Lung (tissue), 11 donors: ENCODE measurements at regions not wholly inside any gene's neighbourhood (a gene's known extent, or its start where the extent isn't known, plus 50 kb on each side); places are given as distances from the start of the nearest gene placed in this dataset.

Experiments used
- ATAC-seq: fragments of 200-7000 bp; cut with Tn5 transposase; one replicate; pipeline ENCODE4 v1.9.1; 2020; ENCODE audit warnings: moderate number of reproducible peaks; ENCODE audit not compliant: insufficient read depth, low FRiP score
- DNase-seq, 3 donors: peaks; one replicate each; pipeline ENCODE4 v3.0.0-alpha.2; 2013 to 2017
- H3K27ac ChIP-seq, 2 donors: one replicate each; pipeline ENCODE4 v1.5.1; 2013; ENCODE audit warnings: mild to moderate bottlenecking in 2 of 2, moderate library complexity in 2 of 2, control low read depth in 1 of 2, inconsistent platforms in 1 of 2, low read depth in 1 of 2, low read length in 1 of 2
- H3K27me3 ChIP-seq, 3 donors: one replicate each; pipeline ENCODE4 v1.5.1; 2013; ENCODE audit warnings: low read length in 2 of 3; ENCODE audit not compliant: control insufficient read depth in 3 of 3, insufficient read depth in 3 of 3
- H3K36me3 ChIP-seq, 4 donors: one replicate each; pipeline ENCODE4 v1.5.1; 2013; ENCODE audit warnings: low read length in 4 of 4, mild to moderate bottlenecking in 1 of 4, moderate library complexity in 1 of 4; ENCODE audit not compliant: control insufficient read depth in 4 of 4, insufficient read depth in 4 of 4
- H3K4me1 ChIP-seq, 5 donors: one replicate each; pipeline ENCODE4 v1.5.1; 2013; ENCODE audit warnings: low read length in 5 of 5, mild to moderate bottlenecking in 2 of 5, moderate library complexity in 1 of 5; ENCODE audit not compliant: control insufficient read depth in 5 of 5, insufficient read depth in 5 of 5
- H3K4me3 ChIP-seq: one replicate; pipeline ENCODE4 v1.5.1; 2013; ENCODE audit warnings: mild to moderate bottlenecking, control low read depth, moderate library complexity
- H3K9ac ChIP-seq, 2 donors: one replicate each; pipeline ENCODE4 v1.5.1; 2013; ENCODE audit warnings: low read length in 2 of 2, control low read depth in 1 of 2; ENCODE audit not compliant: insufficient read depth in 1 of 2
- H3K9me3 ChIP-seq, 4 donors: one replicate each; pipeline ENCODE4 v1.5.1; 2013; ENCODE audit warnings: low read length in 3 of 4, mild to moderate bottlenecking in 1 of 4, moderate library complexity in 1 of 4; ENCODE audit not compliant: control insufficient read depth in 4 of 4, insufficient read depth in 3 of 4
- WGBS, 2 donors: extraction: QIAGEN DNeasy Blood & Tissue Kit; methylation state at CpG; one replicate each; pipeline ENCODE4 v1.1.7; 2013; 5-methylcytosine and 5-hydroxymethylcytosine counted together
- TF ChIP-seq, protein P1 (sequence below): IDR thresholded peaks from 2 replicates; pipeline ENCODE4 v1.5.1; 2012; ENCODE audit warnings: mild to moderate bottlenecking; ENCODE audit errors: control extremely low read depth, extremely low read depth
- donor health status: control.
- donor health status: control.
- donor health status: Bipolar disorder and iron deficiency.
- donor health status: healthy.
- donor health status: DM: yes; HTN: yes; CAD: no.

DNA sequence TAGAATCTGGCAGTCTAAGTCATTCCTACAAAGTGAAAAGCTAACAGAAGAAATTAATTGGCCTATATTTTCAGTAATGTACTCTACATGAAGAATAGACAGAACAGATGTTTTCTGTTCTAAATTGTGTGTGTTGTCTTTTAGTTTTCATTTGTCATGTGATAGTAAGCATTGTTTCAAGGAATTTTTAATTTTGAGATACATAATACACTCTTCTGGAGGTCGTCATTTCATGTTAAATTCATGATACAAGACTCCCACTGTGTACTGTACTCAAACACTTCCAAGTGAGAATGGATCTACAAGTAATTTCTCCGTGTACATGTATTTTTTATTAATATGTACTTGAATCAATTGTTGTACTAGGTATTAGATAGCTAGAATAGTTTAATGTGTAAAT is 1522.9 kb downstream of the MAT2B start:
- Histone ChIP-seq H3K4me1 (peaks cover 0 to 1% (median 0%) of the 10 kb centered on the region in 5 donors), H3K27ac (no peak overlapping the region), H3K27me3 (no peaks in the 10 kb centered on the region), H3K9ac (no peak overlapping the region), H3K36me3 (no peaks in the 10 kb centered on the region), H3K9me3 (peaks cover 0 to 1% (median 0%) of the 10 kb centered on the region in 4 donors), H3K4me3 (no peak overlapping the region)
- ATAC-seq, result no peak
- DNase-seq, result peak in 2 of 3 donors; percentile 51
- TF ChIP-seq, protein P1, sequence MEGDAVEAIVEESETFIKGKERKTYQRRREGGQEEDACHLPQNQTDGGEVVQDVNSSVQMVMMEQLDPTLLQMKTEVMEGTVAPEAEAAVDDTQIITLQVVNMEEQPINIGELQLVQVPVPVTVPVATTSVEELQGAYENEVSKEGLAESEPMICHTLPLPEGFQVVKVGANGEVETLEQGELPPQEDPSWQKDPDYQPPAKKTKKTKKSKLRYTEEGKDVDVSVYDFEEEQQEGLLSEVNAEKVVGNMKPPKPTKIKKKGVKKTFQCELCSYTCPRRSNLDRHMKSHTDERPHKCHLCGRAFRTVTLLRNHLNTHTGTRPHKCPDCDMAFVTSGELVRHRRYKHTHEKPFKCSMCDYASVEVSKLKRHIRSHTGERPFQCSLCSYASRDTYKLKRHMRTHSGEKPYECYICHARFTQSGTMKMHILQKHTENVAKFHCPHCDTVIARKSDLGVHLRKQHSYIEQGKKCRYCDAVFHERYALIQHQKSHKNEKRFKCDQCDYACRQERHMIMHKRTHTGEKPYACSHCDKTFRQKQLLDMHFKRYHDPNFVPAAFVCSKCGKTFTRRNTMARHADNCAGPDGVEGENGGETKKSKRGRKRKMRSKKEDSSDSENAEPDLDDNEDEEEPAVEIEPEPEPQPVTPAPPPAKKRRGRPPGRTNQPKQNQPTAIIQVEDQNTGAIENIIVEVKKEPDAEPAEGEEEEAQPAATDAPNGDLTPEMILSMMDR, result no peak
- 50 to 66% methylated on average over 2 of the region's 2 CpGs for WGBS, 2 donors

DNA sequence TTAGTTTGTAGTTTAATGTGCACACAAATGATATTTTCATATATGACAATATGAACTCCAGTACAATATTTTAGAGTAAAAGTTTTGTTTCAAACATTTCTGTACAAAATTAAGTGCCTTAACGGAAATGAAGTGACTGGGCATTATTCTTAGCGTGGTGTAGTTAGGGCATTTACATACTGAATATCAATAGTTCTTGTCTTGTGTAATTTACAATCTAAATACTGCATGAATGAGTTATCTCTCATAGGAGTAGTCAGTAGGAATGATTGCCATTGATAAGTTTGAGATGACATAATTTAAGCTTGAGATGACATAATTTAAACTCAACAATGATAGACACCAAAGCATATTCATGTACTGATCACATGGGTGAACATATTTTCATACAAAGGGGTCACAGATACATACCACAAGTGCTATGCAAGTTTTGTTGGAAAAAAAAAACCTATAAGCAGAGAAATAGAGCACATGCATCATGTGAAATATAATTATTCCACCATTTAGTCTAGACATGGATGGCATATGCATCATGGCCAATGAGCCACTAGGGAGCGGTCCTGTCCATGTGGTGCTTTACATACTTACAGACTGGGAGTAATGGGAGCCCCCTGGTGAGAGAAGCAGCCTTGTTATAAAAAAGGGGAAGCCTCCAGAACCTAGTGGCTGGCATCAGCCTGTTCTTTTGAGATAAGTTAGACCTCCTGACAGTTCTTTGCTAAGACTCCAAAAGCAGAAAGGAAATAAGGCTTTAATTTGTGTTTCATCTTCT is 1523.9 kb downstream of the MAT2B start:
- Histone ChIP-seq H3K9ac (no peak overlapping the region), H3K36me3 (no peaks in the 10 kb centered on the region), H3K27me3 (no peaks in the 10 kb centered on the region), H3K27ac (no peak overlapping the region), H3K4me3 (no peak overlapping the region), H3K9me3 (peaks cover 0 to 1% (median 0%) of the 10 kb centered on the region in 4 donors), H3K4me1 (peaks cover 0 to 1% (median 0%) of the 10 kb centered on the region in 5 donors)
- ATAC-seq (no peak), DNase-seq (peak; percentile 14 to 32 (median 14))
- 61 to 69% methylated on average over 3 of the region's 3 CpGs for WGBS, 2 donors
- TF ChIP-seq, protein P1, result no peak

DNA sequence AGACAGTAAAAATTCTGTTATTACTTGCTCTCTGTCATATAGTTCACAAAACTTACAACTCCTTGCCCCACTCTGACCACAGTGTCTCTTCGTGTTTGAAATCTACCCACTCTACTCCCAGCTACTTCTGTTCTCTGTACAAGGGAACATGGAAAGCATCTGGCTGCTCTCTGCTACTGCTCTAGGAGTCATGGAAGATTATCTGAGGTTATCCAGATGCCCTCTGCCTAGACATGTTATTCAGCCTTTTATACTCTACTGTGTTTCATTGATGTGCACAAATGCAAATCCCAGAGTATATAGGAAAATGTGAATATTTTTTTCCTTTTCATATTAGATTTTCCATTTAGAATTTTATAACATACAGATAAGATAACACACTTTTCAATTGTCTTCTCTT is 1525.6 kb downstream of the MAT2B start:
- DNase-seq (no peak), ATAC-seq (no peak)
- Histone ChIP-seq H3K36me3 (no peaks in the 10 kb centered on the region), H3K9me3 (peaks cover 0 to 1% (median 0%) of the 10 kb centered on the region in 4 donors), H3K9ac (no peak overlapping the region), H3K27ac (no peak overlapping the region), H3K27me3 (no peaks in the 10 kb centered on the region), H3K4me1 (peaks cover 0 to 1% (median 0%) of the 10 kb centered on the region in 5 donors), H3K4me3 (no peak overlapping the region)
- WGBS, 2 donors, result 74 to 80% methylated on average over 1 of the region's 1 CpG
- TF ChIP-seq, protein P1, result no peak
